SU-DHL-6 (cell line): ENCODE measurements at regions not wholly inside any gene's neighbourhood (a gene's known extent, or its start where the extent isn't known, plus 50 kb on each side); places are given as distances from the start of the nearest gene placed in this dataset.
"Not testable (repeated sequence)": the region's sequence is repeated elsewhere in the genome, so short reads cannot be mapped to it uniquely, and the experiment has no call there.

Experiments
- H2AFZ ChIP-seq: fragments of 200-600 bp; sonication (generic); 2 replicates; pipeline ENCODE4 v1.6.1; 2014; ENCODE audit warnings: low read depth, mild to moderate bottlenecking, moderate library complexity, mixed read lengths, antibody characterized with exemption, low read length; ENCODE audit not compliant: severe bottlenecking
- H3F3A ChIP-seq: fragments of 200-600 bp; shearing (Covaris generic); 2 replicates; pipeline ENCODE4 v1.6.0; 2016; ENCODE audit warnings: antibody characterized with exemption, mild to moderate bottlenecking; ENCODE audit not compliant: insufficient read depth
- H3K27ac ChIP-seq: fragments of 200-600 bp; sonication (generic); 2 replicates; pipeline ENCODE4 v1.5.1; 2016; ENCODE audit warnings: low read depth, mild to moderate bottlenecking, low read length, moderate library complexity, mixed read lengths
- H3K27me3 ChIP-seq: fragments of 200-600 bp; sonication (generic), shearing (Covaris generic); 2 replicates; pipeline ENCODE4 v1.6.0; 2014; ENCODE audit warnings: mild to moderate bottlenecking, low read length
- H3K36me3 ChIP-seq: fragments of 200-600 bp; sonication (generic); 2 replicates; pipeline ENCODE4 v1.6.1; 2014; ENCODE audit warnings: mild to moderate bottlenecking, low read length, mixed read lengths
- H3K4me2 ChIP-seq: fragments of 300-600, 200-600 bp; shearing (Covaris generic), sonication (generic); 2 replicates; pipeline ENCODE4 v1.6.0; 2014; ENCODE audit warnings: low read length, low read depth, mild to moderate bottlenecking; ENCODE audit not compliant: poor library complexity, severe bottlenecking
- H3K4me3 ChIP-seq: fragments of 200-600 bp; sonication (generic); 2 replicates; pipeline ENCODE4 v1.5.1; 2014; ENCODE audit warnings: antibody characterized with exemption, low read length, mild to moderate bottlenecking, mixed read lengths; ENCODE audit not compliant: insufficient read depth, poor library complexity, severe bottlenecking
- H3K79me2 ChIP-seq: fragments of 200-600 bp; sonication (generic); 2 replicates; pipeline ENCODE4 v1.6.1; 2014; ENCODE audit warnings: mild to moderate bottlenecking, low read length, moderate library complexity; ENCODE audit not compliant: insufficient read depth
- H3K9ac ChIP-seq: fragments of 200-600 bp; sonication (generic); 2 replicates; pipeline ENCODE4 v1.7.0; 2014; ENCODE audit warnings: mild to moderate bottlenecking, low read length
- H3K9me2 ChIP-seq: fragments of 200-600 bp; sonication (generic); replicated peaks from 2 replicates; pipeline ENCODE4 v1.6.1; 2014; ENCODE audit warnings: low read length; ENCODE audit not compliant: insufficient read depth
- H3K9me3 ChIP-seq: fragments of 200-600 bp; sonication (generic); 2 replicates; pipeline ENCODE4 v1.6.1; 2014; ENCODE audit warnings: low read length, mixed read lengths; ENCODE audit not compliant: insufficient read depth
- H4K20me1 ChIP-seq: fragments of 200-600 bp; sonication (generic); 2 replicates; pipeline ENCODE4 v1.6.1; 2014; ENCODE audit warnings: low read depth, mild to moderate bottlenecking, antibody characterized with exemption, low read length, moderate library complexity, mixed read lengths

GRCh38 chr16:88230967-88231615, 151.7 kb upstream of the ZNF469 start:
- H3K4me2 ChIP-seq: not testable (repeated sequence)

GRCh38 chr16:88231839-88232238, 150.9 kb upstream of the ZNF469 start:
- H3K9me3 ChIP-seq, H3K79me2 ChIP-seq, H3K36me3 ChIP-seq, H3K9me2 ChIP-seq, H3K4me2 ChIP-seq, H4K20me1 ChIP-seq, H3K27me3 ChIP-seq, H3K27ac ChIP-seq, H3F3A ChIP-seq, H3K9ac ChIP-seq, H3K4me3 ChIP-seq, H2AFZ ChIP-seq: not testable (repeated sequence)

More at GRCh38 chr16:88230967-88231615, 151.7 kb upstream of the ZNF469 start:
- H3K79me2 ChIP-seq, H3K36me3 ChIP-seq, H2AFZ ChIP-seq, H3K27me3 ChIP-seq, H3K9ac ChIP-seq, H3K4me3 ChIP-seq, H3F3A ChIP-seq, H4K20me1 ChIP-seq, H3K9me3 ChIP-seq, H3K27ac ChIP-seq, H3K9me2 ChIP-seq: not testable (repeated sequence)

- H3K4me2 ChIP-seq, H3K79me2 ChIP-seq, H3K9ac ChIP-seq, H3K9me3 ChIP-seq, H4K20me1 ChIP-seq, H2AFZ ChIP-seq, H3K27ac ChIP-seq, H3F3A ChIP-seq, H3K9me2 ChIP-seq, H3K4me3 ChIP-seq, H3K36me3 ChIP-seq, H3K27me3 ChIP-seq: not testable (repeated sequence)
Measured at GRCh38 chr16:88232401-88233258, 150.1 kb upstream of the ZNF469 start.

GRCh38 chr16:88233621-88234420, 148.9 kb upstream of the ZNF469 start:
- H3K9me2 ChIP-seq, H3K4me2 ChIP-seq, H3K9ac ChIP-seq, H3K36me3 ChIP-seq, H3K9me3 ChIP-seq, H3K27me3 ChIP-seq, H3K4me3 ChIP-seq, H3K79me2 ChIP-seq, H3K27ac ChIP-seq, H4K20me1 ChIP-seq, H2AFZ ChIP-seq, H3F3A ChIP-seq: not testable (repeated sequence)

- not testable (repeated sequence) for H3K36me3 ChIP-seq, H3K27me3 ChIP-seq, H3K9me2 ChIP-seq, H3K4me2 ChIP-seq, H3K9ac ChIP-seq, H3K4me3 ChIP-seq, H4K20me1 ChIP-seq, H3K27ac ChIP-seq, H2AFZ ChIP-seq, H3K79me2 ChIP-seq, H3K9me3 ChIP-seq, H3F3A ChIP-seq
Measured at GRCh38 chr16:88234421-88235271, 148.1 kb upstream of the ZNF469 start.

- H2AFZ ChIP-seq, H3K36me3 ChIP-seq, H3K27ac ChIP-seq, H3K4me3 ChIP-seq, H3K9me2 ChIP-seq, H3K4me2 ChIP-seq, H3K79me2 ChIP-seq, H4K20me1 ChIP-seq, H3K27me3 ChIP-seq, H3F3A ChIP-seq, H3K9me3 ChIP-seq, H3K9ac ChIP-seq: not testable (repeated sequence)
Measured at GRCh38 chr16:88235691-88236090, 147.1 kb upstream of the ZNF469 start.

GRCh38 chr16:88236229-88236628, 146.5 kb upstream of the ZNF469 start:
- not testable (repeated sequence) for H4K20me1 ChIP-seq, H3K4me3 ChIP-seq, H3K9ac ChIP-seq, H3K27ac ChIP-seq, H3K9me3 ChIP-seq, H3K79me2 ChIP-seq, H2AFZ ChIP-seq, H3F3A ChIP-seq, H3K4me2 ChIP-seq, H3K27me3 ChIP-seq, H3K9me2 ChIP-seq, H3K36me3 ChIP-seq
